HEK293 (cell line): ENCODE measurements at regions not wholly inside any gene's neighbourhood (a gene's known extent, or its start where the extent isn't known, plus 50 kb on each side); places are given as distances from the start of the nearest gene placed in this dataset.

ENCODE experiments used
- CTCF ChIP-seq: fragments of 450-650 bp; formaldehyde crosslinking; IDR thresholded peaks from 2 replicates; pipeline ENCODE4 v1.5.1; 2016; ENCODE audit warnings: missing biosample characterization, missing genetic modification characterization
- FEZF1 ChIP-seq: fragments of 450-650 bp; formaldehyde crosslinking; IDR thresholded peaks from 2 replicates; pipeline ENCODE4 v1.5.1; 2016; ENCODE audit warnings: missing biosample characterization, missing genetic modification characterization
- PRDM10 ChIP-seq: fragments of 450-650 bp; formaldehyde crosslinking; IDR thresholded peaks from 2 replicates; pipeline ENCODE4 v1.5.1; 2016; ENCODE audit warnings: missing biosample characterization, missing genetic modification characterization
- ZBTB7A ChIP-seq: fragments of 450-650 bp; formaldehyde crosslinking; IDR thresholded peaks from 2 replicates; pipeline ENCODE4 v1.5.1; 2016; ENCODE audit warnings: low read depth, missing biosample characterization, missing genetic modification characterization
- ZNF133 ChIP-seq: fragments of 450-650 bp; formaldehyde crosslinking; IDR thresholded peaks from 2 replicates; pipeline ENCODE4 v1.5.1; 2016; ENCODE audit warnings: missing biosample characterization, missing genetic modification characterization
- ZNF146 ChIP-seq: fragments of 450-650 bp; formaldehyde crosslinking; IDR thresholded peaks from 2 replicates; pipeline ENCODE4 v1.5.1; 2016; ENCODE audit warnings: missing biosample characterization, missing genetic modification characterization
- ZNF169 ChIP-seq: fragments of 450-650 bp; formaldehyde crosslinking; IDR thresholded peaks from 2 replicates; pipeline ENCODE4 v1.5.1; 2016; ENCODE audit warnings: missing biosample characterization, missing genetic modification characterization
- ZNF174 ChIP-seq: fragments of 450-650 bp; formaldehyde crosslinking; IDR thresholded peaks from 2 replicates; pipeline ENCODE4 v1.5.0; 2017; ENCODE audit warnings: missing biosample characterization, mild to moderate bottlenecking, missing genetic modification characterization
- ZNF24 ChIP-seq: fragments of 450-650 bp; formaldehyde crosslinking; IDR thresholded peaks from 2 replicates; pipeline ENCODE4 v1.5.1; 2016; ENCODE audit warnings: missing biosample characterization, missing genetic modification characterization
- ZNF274 ChIP-seq, 2 experiments: fragments of 200-500 bp in 1 of 2; fragments of 450-650 bp in 1 of 2; sonication (Bioruptor generic) in 1 of 2; formaldehyde crosslinking in 1 of 2; IDR thresholded peaks; 2 replicates each; pipeline versions ENCODE4 v1.5.1 to v1.6.1; 2014 to 2016; ENCODE audit warnings: borderline replicate concordance in 1 of 2, inconsistent platforms in 1 of 2, low read length in 1 of 2, missing biosample characterization in 1 of 2, missing genetic modification characterization in 1 of 2
- ZNF324 ChIP-seq: fragments of 450-650 bp; formaldehyde crosslinking; IDR thresholded peaks from 2 replicates; pipeline ENCODE4 v1.5.1; 2016; ENCODE audit warnings: missing biosample characterization, missing genetic modification characterization
- TF ChIP-seq, protein P1 (sequence below): fragments of 450-650 bp; formaldehyde crosslinking; IDR thresholded peaks from 2 replicates; pipeline ENCODE4 v1.5.1; 2016; ENCODE audit warnings: missing biosample characterization, missing genetic modification characterization

DNA sequence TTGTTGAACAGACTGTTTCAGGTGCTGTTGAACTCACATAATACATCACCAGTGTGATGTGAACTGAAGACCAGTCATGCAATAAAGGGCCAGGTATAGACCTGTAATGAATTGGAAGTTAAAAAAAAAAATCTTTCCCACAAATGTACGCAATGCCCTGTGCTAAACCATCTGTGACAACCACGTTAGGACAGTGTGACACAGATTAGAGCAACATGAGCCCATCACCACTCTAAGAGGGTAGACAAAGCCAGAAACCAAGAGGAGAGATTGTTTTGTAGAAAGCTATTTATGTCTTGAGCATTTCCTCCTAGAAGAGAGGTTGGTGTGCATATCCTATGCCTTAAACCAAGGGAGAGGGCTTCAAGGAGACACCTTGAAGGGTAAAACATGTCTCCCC lies 77.0 kb upstream of the BEND6 start:
- TF ChIP-seq PRDM10 (tag by site-specific recombination) = no peak
- TF ChIP-seq, protein P1, sequence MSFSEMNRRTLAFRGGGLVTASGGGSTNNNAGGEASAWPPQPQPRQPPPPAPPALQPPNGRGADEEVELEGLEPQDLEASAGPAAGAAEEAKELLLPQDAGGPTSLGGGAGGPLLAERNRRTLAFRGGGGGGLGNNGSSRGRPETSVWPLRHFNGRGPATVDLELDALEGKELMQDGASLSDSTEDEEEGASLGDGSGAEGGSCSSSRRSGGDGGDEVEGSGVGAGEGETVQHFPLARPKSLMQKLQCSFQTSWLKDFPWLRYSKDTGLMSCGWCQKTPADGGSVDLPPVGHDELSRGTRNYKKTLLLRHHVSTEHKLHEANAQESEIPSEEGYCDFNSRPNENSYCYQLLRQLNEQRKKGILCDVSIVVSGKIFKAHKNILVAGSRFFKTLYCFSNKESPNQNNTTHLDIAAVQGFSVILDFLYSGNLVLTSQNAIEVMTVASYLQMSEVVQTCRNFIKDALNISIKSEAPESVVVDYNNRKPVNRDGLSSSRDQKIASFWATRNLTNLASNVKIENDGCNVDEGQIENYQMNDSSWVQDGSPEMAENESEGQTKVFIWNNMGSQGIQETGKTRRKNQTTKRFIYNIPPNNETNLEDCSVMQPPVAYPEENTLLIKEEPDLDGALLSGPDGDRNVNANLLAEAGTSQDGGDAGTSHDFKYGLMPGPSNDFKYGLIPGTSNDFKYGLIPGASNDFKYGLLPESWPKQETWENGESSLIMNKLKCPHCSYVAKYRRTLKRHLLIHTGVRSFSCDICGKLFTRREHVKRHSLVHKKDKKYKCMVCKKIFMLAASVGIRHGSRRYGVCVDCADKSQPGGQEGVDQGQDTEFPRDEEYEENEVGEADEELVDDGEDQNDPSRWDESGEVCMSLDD (tag by site-specific recombination) = no peak
- TF ChIP-seq ZNF24 (tag by site-specific recombination) = no peak
- no peak for TF ChIP-seq CTCF (tag by site-specific recombination)
- TF ChIP-seq ZNF174 (tag by site-specific recombination) = no peak
- no peak for TF ChIP-seq ZBTB7A (tag by site-specific recombination)
- no peak for TF ChIP-seq ZNF146 (tag by site-specific recombination)
- TF ChIP-seq ZNF169 = no peak
- TF ChIP-seq ZNF133 (tag by site-specific recombination) = no peak
- no peak for TF ChIP-seq ZNF274 (IDR thresholded peaks at IDR 0.05; ENCODE audit: low read length)
- TF ChIP-seq ZNF274 (tag by site-specific recombination; IDR thresholded peaks at IDR 0.05; ENCODE audit: borderline replicate concordance) = no peak
- TF ChIP-seq FEZF1 = no peak
- no peak for TF ChIP-seq ZNF324
